ENCODE measurements at regions not wholly inside any gene's neighbourhood (a gene's known extent, or its start where the extent isn't known, plus 50 kb on each side); places are given as distances from the start of the nearest gene placed in this dataset.

GRCh38 chr5:29370248-29370647 is 1823.2 kb upstream of the CDH6 start:
- TF ChIP-seq CTCF (IDR thresholded peaks at IDR 0.05; ENCODE audit: extremely low read depth in 1 of 2, insufficient read depth in 1 of 2, low read depth in 1 of 2, low read length in 2 of 2): no peak
- no peak for TF ChIP-seq EZH2 (IDR thresholded peaks at IDR 0.05; ENCODE audit: borderline replicate concordance, low read depth, low read length, severe bottlenecking)
- no peak for TF ChIP-seq POLR2A (IDR thresholded peaks at IDR 0.05; ENCODE audit: low read depth, low read length)
- TF ChIP-seq JUN (IDR thresholded peaks at IDR 0.05; ENCODE audit: borderline replicate concordance, insufficient read depth, insufficient read length, low read depth): no peak
- no peak for TF ChIP-seq POLR2AphosphoS5 (IDR thresholded peaks at IDR 0.05; ENCODE audit: insufficient read depth, low read depth, low read length)
- no peak for TF ChIP-seq MYC (IDR thresholded peaks at IDR 0.05; ENCODE audit: low read depth, low read length)

Data from endothelial cell of umbilical vein (primary cell).